Sigmoid colon (tissue), 6 donors: ENCODE measurements at regions not wholly inside any gene's neighbourhood (a gene's known extent, or its start where the extent isn't known, plus 50 kb on each side); places are given as distances from the start of the nearest gene placed in this dataset.

Source experiments
- DNase-seq: peaks from one replicate; pipeline ENCODE4 v3.0.0-alpha.2; 2019
- H3K27ac ChIP-seq, 4 donors: fragments of 200-600 bp; sonication (generic); one replicate each; pipeline ENCODE4 v1.5.1; 2016 to 2019; ENCODE audit warnings: mild to moderate bottlenecking in 1 of 4
- H3K27me3 ChIP-seq, 3 donors: fragments of 200-600 bp; sonication (generic); one replicate each; pipeline ENCODE4 v1.5.1; 2019; ENCODE audit warnings: mild to moderate bottlenecking in 1 of 3
- H3K36me3 ChIP-seq, 4 donors: fragments of 200-600 bp; sonication (generic); one replicate each; pipeline ENCODE4 v1.5.1; 2016 to 2019
- H3K4me1 ChIP-seq, 4 donors: fragments of 200-600 bp; sonication (generic); one replicate each; pipeline ENCODE4 v1.5.1; 2017 to 2019
- H3K4me3 ChIP-seq, 4 donors: fragments of 200-600 bp; sonication (generic); one replicate each; pipeline ENCODE4 v1.5.1; 2017 to 2019; ENCODE audit warnings: mild to moderate bottlenecking in 2 of 4, moderate library complexity in 1 of 4
- H3K9me3 ChIP-seq, 4 donors: fragments of 200-600 bp in 3 of 4; sonication (generic) in 3 of 4; one replicate each; pipeline versions ENCODE4 v1.5.1 to v1.6.1; 2013 to 2019
- EP300 ChIP-seq, 4 donors: sonication (generic); formaldehyde crosslinking; IDR thresholded peaks; one replicate each; pipeline ENCODE4 v1.6.1; 2017; ENCODE audit warnings: antibody characterized with exemption in 4 of 4
- POLR2A ChIP-seq, 2 donors: fragments of 450-650 bp; IDR thresholded peaks; one replicate each; pipeline ENCODE4 v1.6.1; 2016; ENCODE audit warnings: antibody characterized with exemption in 2 of 2, mild to moderate bottlenecking in 2 of 2, moderate library complexity in 2 of 2
- POLR2AphosphoS5 ChIP-seq, 4 donors: sonication (generic); formaldehyde crosslinking; IDR thresholded peaks; one replicate each; pipeline ENCODE4 v1.6.1; 2017; ENCODE audit warnings: antibody characterized with exemption in 4 of 4
- WGBS, 2 donors: extraction: QIAGEN DNeasy Blood & Tissue Kit; methylation state at CpG; one replicate each; pipeline ENCODE4 v1.1.7; 2013; 5-methylcytosine and 5-hydroxymethylcytosine counted together
- intact Hi-C: fragments of 100-400 bp; cut with DNase I; formaldehyde crosslinking; loops from one replicate; pipeline ENCODE4 v1.15.1; 2023
- TF ChIP-seq, protein P1 (sequence below), 4 experiments: fragments of 450-650 bp in 3 of 4; fragments of 200-600 bp in 1 of 4; IDR thresholded peaks; one replicate each; pipeline ENCODE4 v1.5.1; 2016 to 2019; ENCODE audit warnings: antibody characterized with exemption in 4 of 4, mild to moderate bottlenecking in 3 of 4, moderate library complexity in 2 of 4
- donor health status: healthy with polysubstance abuse.
- donor health status: healthy.

DNA sequence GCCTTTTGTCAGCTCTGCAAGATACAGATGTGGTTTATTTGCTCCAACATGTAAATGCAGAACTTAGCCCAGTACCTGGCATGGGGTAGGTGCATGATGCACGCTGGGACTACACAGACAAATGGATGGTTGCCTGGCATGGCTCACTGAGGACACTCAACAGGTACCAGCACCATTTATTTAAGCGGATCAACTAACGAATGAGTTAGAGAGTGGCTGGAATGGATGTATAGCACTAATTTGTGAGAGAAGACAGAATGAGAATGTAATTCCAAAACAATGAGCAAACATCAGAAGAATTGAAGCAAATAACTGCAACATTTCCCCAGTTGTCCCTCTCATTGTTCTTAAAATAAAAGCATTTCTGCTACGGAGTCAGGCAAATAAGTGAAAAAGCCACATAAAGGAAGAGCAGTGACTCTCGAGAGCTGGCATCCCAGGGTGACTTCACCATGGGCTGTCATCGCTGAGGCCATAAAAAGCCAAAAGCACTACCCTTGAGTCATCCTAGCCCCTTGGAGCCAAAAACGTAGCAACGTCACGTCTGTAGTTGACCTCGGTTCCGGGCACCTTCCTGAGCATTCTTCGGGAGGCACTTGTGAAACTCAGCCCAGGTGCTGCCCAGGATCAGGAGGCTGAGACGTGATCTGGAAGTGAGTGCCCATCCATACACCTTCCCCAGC lies 290.3 kb downstream of the NSG2 start:
- peaks cover 0 to 21% (median 7%) of the 10 kb centered on the region in 3 donors for H3K27me3 ChIP-seq
- 80% methylated on average over 13 of the region's 13 CpGs for WGBS, 2 donors
- no peak overlapping the region for H3K4me3 ChIP-seq
- no peak for DNase-seq
- H3K9me3 ChIP-seq = no peaks in the 10 kb centered on the region
- H3K36me3 ChIP-seq = no peaks in the 10 kb centered on the region
- TF ChIP-seq POLR2AphosphoS5 (IDR thresholded peaks at IDR 0.05) = no peak
- no peak for TF ChIP-seq EP300 (IDR thresholded peaks at IDR 0.05)
- no peak for TF ChIP-seq POLR2A (IDR thresholded peaks at IDR 0.05)
- TF ChIP-seq, protein P1, sequence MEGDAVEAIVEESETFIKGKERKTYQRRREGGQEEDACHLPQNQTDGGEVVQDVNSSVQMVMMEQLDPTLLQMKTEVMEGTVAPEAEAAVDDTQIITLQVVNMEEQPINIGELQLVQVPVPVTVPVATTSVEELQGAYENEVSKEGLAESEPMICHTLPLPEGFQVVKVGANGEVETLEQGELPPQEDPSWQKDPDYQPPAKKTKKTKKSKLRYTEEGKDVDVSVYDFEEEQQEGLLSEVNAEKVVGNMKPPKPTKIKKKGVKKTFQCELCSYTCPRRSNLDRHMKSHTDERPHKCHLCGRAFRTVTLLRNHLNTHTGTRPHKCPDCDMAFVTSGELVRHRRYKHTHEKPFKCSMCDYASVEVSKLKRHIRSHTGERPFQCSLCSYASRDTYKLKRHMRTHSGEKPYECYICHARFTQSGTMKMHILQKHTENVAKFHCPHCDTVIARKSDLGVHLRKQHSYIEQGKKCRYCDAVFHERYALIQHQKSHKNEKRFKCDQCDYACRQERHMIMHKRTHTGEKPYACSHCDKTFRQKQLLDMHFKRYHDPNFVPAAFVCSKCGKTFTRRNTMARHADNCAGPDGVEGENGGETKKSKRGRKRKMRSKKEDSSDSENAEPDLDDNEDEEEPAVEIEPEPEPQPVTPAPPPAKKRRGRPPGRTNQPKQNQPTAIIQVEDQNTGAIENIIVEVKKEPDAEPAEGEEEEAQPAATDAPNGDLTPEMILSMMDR (IDR thresholded peaks at IDR 0.05) = no peak
- no peak overlapping the region for H3K27ac ChIP-seq
- intact Hi-C loops = no loop called here
- H3K4me1 ChIP-seq = peaks cover 0 to 8% (median 0%) of the 10 kb centered on the region in 4 donors

- H3K4me1 ChIP-seq = peaks cover 0 to 8% (median 0%) of the 10 kb centered on the region in 4 donors
- H3K27me3 ChIP-seq = peaks cover 0 to 21% (median 7%) of the 10 kb centered on the region in 3 donors
- WGBS, 2 donors = 70 to 77% methylated on average over 5 of the region's 5 CpGs
- intact Hi-C loops = no loop called here
- no peaks in the 10 kb centered on the region for H3K9me3 ChIP-seq
- no peak overlapping the region for H3K4me3 ChIP-seq
- TF ChIP-seq EP300 (IDR thresholded peaks at IDR 0.05) (no peak), POLR2AphosphoS5 (IDR thresholded peaks at IDR 0.05) (no peak), POLR2A (IDR thresholded peaks at IDR 0.05) (no peak)
- TF ChIP-seq, protein P1 (IDR thresholded peaks at IDR 0.05) = no peak
- H3K27ac ChIP-seq = no peak overlapping the region
- no peak for DNase-seq
- H3K36me3 ChIP-seq = no peaks in the 10 kb centered on the region
Measured at GRCh38 chr5:174336479-174336878, 291.0 kb downstream of the NSG2 start.

DNA sequence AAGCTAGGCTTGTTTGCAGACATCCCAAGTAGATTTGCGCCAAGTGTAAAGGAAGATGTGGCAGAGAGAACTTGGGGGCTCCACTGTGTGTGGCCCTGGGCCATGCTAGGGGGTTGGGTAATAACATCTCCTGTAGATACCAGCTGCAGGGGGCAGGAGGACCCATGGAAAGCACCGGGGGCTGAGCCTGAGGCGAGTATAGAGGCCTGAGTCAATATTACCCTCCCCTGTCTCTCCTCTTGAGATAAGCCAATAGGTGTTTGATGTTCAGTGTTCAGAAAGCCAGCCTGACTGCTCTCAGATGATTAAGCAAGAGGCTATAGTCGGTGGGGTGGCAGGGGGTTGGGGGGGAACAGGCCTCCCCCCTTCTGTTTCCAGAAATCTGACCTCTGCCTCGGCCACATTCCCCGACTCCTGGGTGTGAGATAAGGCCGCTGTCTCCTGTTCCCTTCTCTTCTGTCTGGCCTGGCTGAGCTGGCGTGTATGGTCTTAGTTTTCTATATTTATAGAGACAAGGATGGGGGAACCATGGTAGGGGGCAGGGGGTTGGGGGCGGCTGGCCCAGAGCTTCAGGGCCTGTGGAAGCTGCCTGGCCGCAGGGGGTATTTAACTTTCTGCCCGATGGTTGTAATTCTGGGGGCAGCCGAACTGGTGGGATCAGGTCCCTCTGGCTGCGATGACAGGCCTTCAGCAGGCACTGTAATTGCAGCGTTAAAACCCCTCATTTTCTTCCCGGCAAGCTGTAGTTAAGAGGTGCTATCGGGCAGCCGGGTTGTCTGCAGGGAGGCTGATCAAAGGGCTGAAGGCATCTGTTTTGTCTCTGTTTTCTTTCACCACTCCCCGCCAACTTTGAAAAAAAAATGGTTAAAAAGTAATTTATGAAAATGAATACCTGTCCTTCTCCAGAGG lies 292.0 kb downstream of the NSG2 start:
- DNase-seq = no peak
- Histone ChIP-seq H3K27me3 (peaks cover 0 to 21% (median 7%) of the 10 kb centered on the region in 3 donors), H3K27ac (no peak overlapping the region), H3K4me3 (no peak overlapping the region), H3K4me1 (peaks cover 0 to 8% (median 0%) of the 10 kb centered on the region in 4 donors), H3K36me3 (no peaks in the 10 kb centered on the region), H3K9me3 (no peaks in the 10 kb centered on the region)
- WGBS, 2 donors = 30 to 32% methylated on average over 18 of the region's 18 CpGs
- intact Hi-C loops = no loop called here
- TF ChIP-seq, protein P1 (IDR thresholded peaks at IDR 0.05) = no peak
- TF ChIP-seq POLR2A (IDR thresholded peaks at IDR 0.05) (no peak), POLR2AphosphoS5 (IDR thresholded peaks at IDR 0.05) (no peak), EP300 (IDR thresholded peaks at IDR 0.05) (no peak)

DNA sequence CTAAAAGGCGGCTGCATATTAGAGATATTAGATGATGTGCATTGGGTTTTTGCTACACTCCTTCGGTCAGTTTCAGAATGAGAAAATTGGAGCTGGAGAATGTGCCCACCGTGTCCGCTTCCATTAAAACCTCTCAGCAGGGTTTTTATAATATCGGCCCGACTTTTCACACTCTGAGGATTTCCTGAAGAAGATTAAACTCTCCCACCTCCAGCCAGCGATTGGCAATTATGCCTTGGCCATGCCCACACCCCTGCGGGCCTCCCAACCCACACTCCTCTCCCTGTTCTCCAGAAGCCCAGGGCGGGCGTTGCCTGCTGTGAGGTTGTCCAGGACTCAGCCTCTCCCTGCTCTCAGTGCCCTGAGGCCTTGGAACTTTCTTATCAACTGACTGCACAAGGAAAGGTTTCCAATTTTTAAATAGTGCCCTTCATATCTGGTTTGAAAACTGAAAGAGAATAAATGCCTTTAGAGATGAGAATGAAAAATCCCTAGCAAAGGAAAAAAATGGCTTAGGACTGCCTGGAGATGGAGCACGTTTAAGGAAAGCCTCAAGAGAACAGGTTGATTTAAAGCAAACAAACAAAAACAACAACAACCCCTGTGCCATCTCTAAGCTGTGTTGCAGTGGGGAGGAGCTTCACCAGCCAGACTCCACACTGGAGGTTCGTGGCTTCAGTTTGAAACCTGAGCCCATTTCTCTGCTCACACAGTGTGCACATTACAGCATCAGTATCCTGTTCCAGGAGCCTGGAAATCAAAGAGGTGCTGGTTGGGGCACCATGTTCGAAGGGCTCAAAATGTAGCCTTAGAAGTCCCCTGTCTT lies 292.9 kb downstream of the NSG2 start:
- intact Hi-C loops = no loop called here
- TF ChIP-seq EP300 (IDR thresholded peaks at IDR 0.05) (no peak), POLR2AphosphoS5 (IDR thresholded peaks at IDR 0.05) (no peak), POLR2A (IDR thresholded peaks at IDR 0.05) (no peak)
- TF ChIP-seq, protein P1 (IDR thresholded peaks at IDR 0.05) = no peak
- peaks cover 0 to 21% (median 7%) of the 10 kb centered on the region in 3 donors for H3K27me3 ChIP-seq

More for the DNA sequence above, 292.9 kb downstream of the NSG2 start:
- H3K4me1 ChIP-seq = peaks cover 0 to 8% (median 0%) of the 10 kb centered on the region in 4 donors
- DNase-seq = no peak
- 31% methylated on average over 13 of the region's 13 CpGs for WGBS, 2 donors
- H3K4me3 ChIP-seq = no peak overlapping the region
- H3K36me3 ChIP-seq = no peaks in the 10 kb centered on the region
- H3K27ac ChIP-seq = no peak overlapping the region
- no peaks in the 10 kb centered on the region for H3K9me3 ChIP-seq
